ENCODE measurements at regions not wholly inside any gene's neighbourhood (a gene's known extent, or its start where the extent isn't known, plus 50 kb on each side); places are given as distances from the start of the nearest gene placed in this dataset.

DNA sequence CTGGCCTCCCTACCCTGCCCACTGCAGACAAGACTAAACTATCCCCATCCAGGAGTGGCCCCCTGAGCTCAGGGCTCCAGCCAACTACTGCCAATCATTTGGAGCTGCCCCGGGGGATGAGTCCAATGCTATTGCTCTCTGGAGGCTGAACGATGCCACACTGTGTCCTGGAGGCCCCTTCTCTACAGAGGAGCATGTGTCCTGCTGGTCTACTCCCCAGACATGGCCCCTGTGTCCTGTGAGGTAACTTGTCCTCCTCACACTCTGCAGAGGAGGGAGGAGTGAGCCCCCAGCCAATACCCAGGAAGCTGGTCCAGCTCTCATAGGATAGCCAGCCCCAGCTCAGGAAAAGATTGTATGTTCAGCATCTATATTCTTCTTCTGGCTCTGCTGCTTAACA lies 159.1 kb upstream of the GPR12 start:
- TF ChIP-seq, protein P1, sequence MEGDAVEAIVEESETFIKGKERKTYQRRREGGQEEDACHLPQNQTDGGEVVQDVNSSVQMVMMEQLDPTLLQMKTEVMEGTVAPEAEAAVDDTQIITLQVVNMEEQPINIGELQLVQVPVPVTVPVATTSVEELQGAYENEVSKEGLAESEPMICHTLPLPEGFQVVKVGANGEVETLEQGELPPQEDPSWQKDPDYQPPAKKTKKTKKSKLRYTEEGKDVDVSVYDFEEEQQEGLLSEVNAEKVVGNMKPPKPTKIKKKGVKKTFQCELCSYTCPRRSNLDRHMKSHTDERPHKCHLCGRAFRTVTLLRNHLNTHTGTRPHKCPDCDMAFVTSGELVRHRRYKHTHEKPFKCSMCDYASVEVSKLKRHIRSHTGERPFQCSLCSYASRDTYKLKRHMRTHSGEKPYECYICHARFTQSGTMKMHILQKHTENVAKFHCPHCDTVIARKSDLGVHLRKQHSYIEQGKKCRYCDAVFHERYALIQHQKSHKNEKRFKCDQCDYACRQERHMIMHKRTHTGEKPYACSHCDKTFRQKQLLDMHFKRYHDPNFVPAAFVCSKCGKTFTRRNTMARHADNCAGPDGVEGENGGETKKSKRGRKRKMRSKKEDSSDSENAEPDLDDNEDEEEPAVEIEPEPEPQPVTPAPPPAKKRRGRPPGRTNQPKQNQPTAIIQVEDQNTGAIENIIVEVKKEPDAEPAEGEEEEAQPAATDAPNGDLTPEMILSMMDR (IDR thresholded peaks at IDR 0.05; ENCODE audit: insufficient read depth, missing control alignments) = no peak
- FAIRE-seq (no peak), DNase-seq (ENCODE audit: insufficient read length, low spot score) (no peak)

DNA sequence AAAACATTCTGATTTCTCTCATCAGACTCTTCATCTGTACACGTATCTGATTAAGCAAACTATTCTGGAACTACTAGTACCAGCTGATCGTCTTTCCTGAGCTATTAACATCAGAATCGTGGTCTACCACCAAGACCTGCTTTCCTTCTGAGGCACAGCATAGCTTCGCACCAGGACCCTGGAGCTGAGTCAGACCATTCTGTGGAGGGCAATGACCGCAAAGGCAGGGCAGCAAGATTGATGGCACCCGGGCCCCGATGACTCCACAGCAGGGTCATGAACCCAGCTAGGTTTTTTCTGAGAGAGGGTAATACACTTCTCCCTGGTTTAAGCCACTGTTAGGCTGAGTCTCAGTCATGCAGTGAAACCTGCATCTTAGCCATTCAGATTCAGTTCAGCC lies 158.7 kb upstream of the GPR12 start:
- FAIRE-seq = no peak
- TF ChIP-seq, protein P1 (IDR thresholded peaks at IDR 0.05; ENCODE audit: insufficient read depth, missing control alignments) = no peak
- DNase-seq (ENCODE audit: insufficient read length, low spot score) = no peak

DNA sequence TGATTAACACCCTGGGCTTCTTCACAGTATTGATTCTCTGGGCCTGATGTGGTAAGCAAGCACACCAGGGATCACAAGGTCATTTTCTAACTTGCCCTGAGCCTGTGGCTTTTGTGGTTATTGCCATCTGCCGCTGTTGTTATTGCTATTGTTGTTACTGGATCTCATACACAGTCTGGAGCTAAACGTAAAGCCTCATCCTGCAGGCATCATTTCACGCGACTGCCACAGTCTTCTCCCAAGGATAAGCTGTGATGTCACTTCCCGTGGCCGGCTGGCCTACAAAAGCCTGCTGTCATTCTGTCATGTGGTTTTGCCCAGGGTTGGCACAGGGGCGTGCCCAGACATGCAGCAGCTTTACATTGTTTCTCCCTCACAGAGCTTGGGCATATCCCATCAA lies 154.0 kb upstream of the GPR12 start:
- FAIRE-seq = peak; percentile 90

DNA sequence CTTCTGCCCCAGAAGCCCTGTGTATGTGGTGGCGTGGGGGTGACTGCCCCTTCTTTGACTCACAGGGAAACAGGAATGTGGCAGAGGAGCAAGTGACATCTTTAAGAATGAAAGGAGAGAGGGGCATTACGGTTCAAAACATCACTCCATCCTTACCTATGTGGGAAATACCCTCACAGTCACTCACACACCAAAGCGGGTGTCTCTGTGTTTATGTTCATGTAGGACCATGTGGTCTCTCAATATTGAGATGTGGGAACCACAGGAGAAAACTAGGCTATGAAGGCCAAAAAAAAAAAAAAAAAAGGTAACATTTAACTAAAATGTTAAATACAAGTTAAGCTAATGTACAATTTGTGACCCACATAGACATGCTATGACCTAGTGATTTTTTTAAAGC lies 153.6 kb upstream of the GPR12 start:
- no peak for DNase-seq (ENCODE audit: insufficient read length, low spot score)
- TF ChIP-seq, protein P1 (IDR thresholded peaks at IDR 0.05; ENCODE audit: insufficient read depth, missing control alignments) = no peak
- no peak for FAIRE-seq

More for the DNA sequence above, 154.0 kb upstream of the GPR12 start:
- TF ChIP-seq, protein P1 (IDR thresholded peaks at IDR 0.05; ENCODE audit: insufficient read depth, missing control alignments) = no peak
- DNase-seq (ENCODE audit: insufficient read length, low spot score) = peak; percentile 43

DNA sequence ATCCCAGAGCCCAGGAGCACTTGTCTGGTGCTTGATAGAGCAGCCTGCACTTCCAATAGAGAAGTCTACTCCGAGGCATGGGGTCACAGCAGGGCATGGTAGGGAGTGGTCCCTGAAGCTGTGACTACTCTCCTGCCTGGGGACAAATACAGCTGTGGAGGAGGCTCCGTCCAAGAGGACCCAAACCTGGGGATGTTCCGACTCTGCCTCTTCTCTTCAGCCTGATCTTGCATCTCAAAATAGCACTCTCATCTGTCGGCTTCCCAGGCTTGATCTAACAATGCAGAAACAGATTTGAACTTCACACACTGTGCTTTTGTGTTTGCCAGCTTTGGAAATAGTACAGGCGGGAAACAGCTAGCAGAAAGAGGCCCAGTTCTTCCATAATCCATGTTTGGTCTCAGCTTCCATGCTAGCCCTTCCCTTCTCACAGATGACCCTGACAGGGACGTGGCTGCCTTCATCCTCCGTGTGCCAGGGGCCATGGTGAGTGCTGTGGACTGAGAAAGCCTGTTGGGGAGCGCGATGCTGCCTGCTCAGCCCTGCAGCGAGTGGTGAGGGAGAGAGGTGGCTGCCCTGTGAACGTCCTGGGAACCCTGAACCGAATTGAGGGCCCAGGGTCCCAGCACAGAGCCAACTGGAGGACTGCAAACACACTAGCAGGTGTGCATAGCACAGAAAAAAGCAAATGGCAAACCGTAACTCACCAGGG lies 150.3 kb upstream of the GPR12 start:
- TF ChIP-seq, protein P1 (IDR thresholded peaks at IDR 0.05; ENCODE audit: insufficient read depth, missing control alignments) = no peak
- FAIRE-seq = no peak

DNA sequence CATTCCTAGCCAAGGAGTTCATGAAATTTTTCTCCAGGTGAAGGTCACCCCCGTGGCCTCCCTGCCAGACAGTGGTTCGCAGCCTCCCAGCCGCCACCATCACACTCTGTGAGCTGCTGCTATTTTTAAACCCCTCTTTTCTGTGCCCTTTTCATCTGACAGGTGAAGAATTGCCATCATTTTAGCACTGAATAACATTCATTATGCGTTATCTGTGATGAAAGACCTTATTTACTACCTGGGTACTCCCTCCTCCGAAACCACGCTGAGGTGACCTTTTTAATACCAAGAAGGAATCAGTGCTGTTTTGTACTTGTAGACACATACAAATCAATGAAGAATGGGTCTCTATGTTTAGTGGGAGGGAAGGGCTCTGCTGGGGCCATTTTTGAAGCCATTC lies 148.9 kb upstream of the GPR12 start:
- FAIRE-seq = no peak
- TF ChIP-seq, protein P1 (IDR thresholded peaks at IDR 0.05; ENCODE audit: insufficient read depth, missing control alignments) = no peak

More for the DNA sequence above, 150.3 kb upstream of the GPR12 start:
- no peak for DNase-seq (ENCODE audit: insufficient read length, low spot score)

DNA sequence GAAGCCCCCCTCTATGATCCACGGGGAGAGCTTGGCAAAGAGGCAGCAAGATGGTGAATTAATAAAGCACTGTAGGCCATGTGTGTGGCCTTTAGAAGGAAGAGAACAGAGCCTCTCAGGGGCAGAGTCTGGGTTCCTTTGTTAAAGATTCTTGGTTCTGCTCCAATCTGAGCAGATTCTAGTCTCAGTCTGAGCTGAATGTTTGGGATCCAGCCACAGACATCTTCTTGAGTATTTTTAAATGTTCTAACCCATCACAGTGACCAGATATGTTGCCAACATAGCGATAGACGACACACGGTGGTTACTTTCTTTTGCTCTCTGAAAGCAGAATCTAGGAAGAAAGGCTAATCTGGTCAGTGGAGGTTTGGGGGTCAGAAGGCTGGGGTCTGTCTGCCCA lies 147.5 kb upstream of the GPR12 start:
- DNase-seq (ENCODE audit: insufficient read length, low spot score) (no peak), FAIRE-seq (no peak)
- TF ChIP-seq, protein P1 (IDR thresholded peaks at IDR 0.05; ENCODE audit: insufficient read depth, missing control alignments) = no peak

More for the DNA sequence above, 148.9 kb upstream of the GPR12 start:
- DNase-seq (ENCODE audit: insufficient read length, low spot score) = no peak

All from D721Med (cell line).